Thoracic aorta (tissue), 2 donors: ENCODE measurements at regions not wholly inside any gene's neighbourhood (a gene's known extent, or its start where the extent isn't known, plus 50 kb on each side); places are given as distances from the start of the nearest gene placed in this dataset.

Source experiments
- ATAC-seq: fragments of 150-250 bp; one replicate; pipeline ENCODE4 v1.8.0; 2017; ENCODE audit warnings: low read depth; ENCODE audit not compliant: insufficient number of reproducible peaks, low FRiP score
- DNase-seq: peaks from one replicate; pipeline ENCODE4 v3.0.0-alpha.2; 2020; ENCODE audit warnings: low spot score
- H3K27ac ChIP-seq, 2 donors: fragments of 200-600 bp; sonication (generic); 1 replicate in 1 of 2; 2 replicates in 1 of 2; pipeline ENCODE4 v1.5.1; 2016; ENCODE audit warnings: mild to moderate bottlenecking in 2 of 2, moderate library complexity in 2 of 2
- H3K27me3 ChIP-seq: fragments of 200-600 bp; sonication (generic); replicated peaks from 2 replicates; pipeline ENCODE4 v1.6.0; 2016; ENCODE audit warnings: mild to moderate bottlenecking; ENCODE audit not compliant: insufficient read depth
- H3K36me3 ChIP-seq: fragments of 200-600 bp; sonication (generic); one replicate; pipeline ENCODE4 v1.5.1; 2016
- H3K4me1 ChIP-seq, 2 donors: fragments of 200-600 bp; sonication (generic); 1 replicate in 1 of 2; 2 replicates in 1 of 2; pipeline versions ENCODE4 v1.5.1 to v1.6.0; 2016; ENCODE audit warnings: low read depth in 2 of 2, mild to moderate bottlenecking in 1 of 2; ENCODE audit not compliant: control insufficient read depth in 1 of 2
- H3K4me3 ChIP-seq: fragments of 200-600 bp; sonication (generic); 2 replicates; pipeline ENCODE4 v1.5.1; 2016; ENCODE audit warnings: mild to moderate bottlenecking
- H3K9me3 ChIP-seq: fragments of 200-600 bp; sonication (generic); 2 replicates; pipeline ENCODE4 v1.5.1; 2016
- CTCF ChIP-seq: fragments of 200-600 bp; sonication (generic); IDR thresholded peaks from one replicate; pipeline ENCODE4 v1.5.1; 2019; ENCODE audit warnings: antibody characterized with exemption

GRCh38 chr5:144076521-144077083 is 93.9 kb downstream of the YIPF5 start:
- no peaks in the 10 kb centered on the region for H3K36me3 ChIP-seq
- no peak overlapping the region for H3K4me3 ChIP-seq
- no peaks in the 10 kb centered on the region for H3K27me3 ChIP-seq
- no peak overlapping the region for H3K27ac ChIP-seq
- peaks cover 8% of the 10 kb centered on the region for H3K9me3 ChIP-seq
- no peaks in the 10 kb centered on the region for H3K4me1 ChIP-seq
- ATAC-seq (no peak), DNase-seq (no peak)
- TF ChIP-seq CTCF: no peak

GRCh38 chr5:144083185-144083584 is 87.3 kb downstream of the YIPF5 start:
- Histone ChIP-seq H3K27me3 (no peaks in the 10 kb centered on the region), H3K36me3 (no peaks in the 10 kb centered on the region), H3K9me3 (peaks cover 12% of the 10 kb centered on the region), H3K27ac (no peak overlapping the region), H3K4me1 (no peaks in the 10 kb centered on the region), H3K4me3 (no peak overlapping the region)
- ATAC-seq (no peak), DNase-seq (no peak)
- no peak for TF ChIP-seq CTCF

GRCh38 chr5:144084971-144085370 is 85.5 kb downstream of the YIPF5 start:
- TF ChIP-seq CTCF: no peak

GRCh38 chr5:144085381-144085780 is 85.1 kb downstream of the YIPF5 start:
- Histone ChIP-seq H3K27me3 (no peaks in the 10 kb centered on the region), H3K36me3 (no peaks in the 10 kb centered on the region), H3K9me3 (peaks cover 7% of the 10 kb centered on the region), H3K4me1 (no peaks in the 10 kb centered on the region), H3K4me3 (no peak overlapping the region), H3K27ac (no peak overlapping the region)
- TF ChIP-seq CTCF: no peak
- ATAC-seq (no peak), DNase-seq (no peak)

More at GRCh38 chr5:144084971-144085370, 85.5 kb downstream of the YIPF5 start:
- no peaks in the 10 kb centered on the region for H3K27me3 ChIP-seq
- ATAC-seq: no peak
- H3K36me3 ChIP-seq: no peaks in the 10 kb centered on the region
- H3K9me3 ChIP-seq: peaks cover 11% of the 10 kb centered on the region
- H3K4me3 ChIP-seq: no peak overlapping the region
- H3K27ac ChIP-seq: no peak overlapping the region
- no peaks in the 10 kb centered on the region for H3K4me1 ChIP-seq
- DNase-seq: no peak

- no peak for TF ChIP-seq CTCF
- no peak overlapping the region for H3K27ac ChIP-seq
- ATAC-seq: no peak
- H3K27me3 ChIP-seq: no peaks in the 10 kb centered on the region
- H3K4me3 ChIP-seq: no peak overlapping the region
- H3K36me3 ChIP-seq: no peaks in the 10 kb centered on the region
- no peak for DNase-seq
- no peaks in the 10 kb centered on the region for H3K4me1 ChIP-seq
- peaks cover 6% of the 10 kb centered on the region for H3K9me3 ChIP-seq
Observed at GRCh38 chr5:144086295-144086694, 84.2 kb downstream of the YIPF5 start.
